GM19023 (cell line): ENCODE measurements at regions not wholly inside any gene's neighbourhood (a gene's known extent, or its start where the extent isn't known, plus 50 kb on each side); places are given as distances from the start of the nearest gene placed in this dataset.

Source experiments
- ATAC-seq: cut with Tn5 transposase; IDR thresholded peaks from one replicate; pipeline ENCODE4 v1.9.1; 2021; ENCODE audit warnings: mild to moderate bottlenecking, moderate library complexity; ENCODE audit not compliant: unreplicated experiment

GRCh38 chr5:71864730-71865601 is 145.9 kb downstream of the CARTPT start:
- ATAC-seq: no peak

DNA sequence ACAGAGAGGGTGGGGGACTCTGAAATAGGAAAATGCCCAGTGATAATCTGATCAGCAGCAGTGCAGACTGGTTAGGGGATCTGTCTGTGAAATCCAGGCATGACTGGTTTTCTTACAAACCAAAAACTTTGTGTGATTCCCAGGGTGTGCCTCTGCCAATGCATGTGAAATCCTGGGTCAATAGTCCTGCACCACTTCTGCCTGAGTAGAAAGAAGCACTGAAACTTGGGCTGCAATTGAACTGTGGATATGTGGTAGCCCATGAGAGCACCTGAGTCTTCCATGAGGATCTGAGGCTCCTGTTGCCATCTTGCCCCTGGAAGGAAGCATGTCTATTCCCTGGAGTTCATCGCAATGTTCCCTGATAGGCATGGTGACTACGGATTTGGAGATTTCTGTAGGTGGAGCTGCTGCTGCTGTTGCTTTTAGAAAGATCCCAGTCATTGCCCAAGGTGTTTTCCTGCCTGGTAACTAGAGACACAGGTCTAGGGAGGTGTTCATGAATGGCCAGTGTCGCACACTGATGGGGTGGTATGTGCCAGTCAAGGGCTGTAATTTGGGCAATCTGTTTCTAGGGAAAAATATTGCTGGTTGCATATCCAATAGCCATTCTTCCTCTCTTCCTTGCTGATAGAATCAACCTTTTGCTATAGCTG is 146.7 kb downstream of the CARTPT start:
- ATAC-seq: no peak

GRCh38 chr5:71872311-71872864 is 153.3 kb downstream of the CARTPT start:
- no peak for ATAC-seq

DNA sequence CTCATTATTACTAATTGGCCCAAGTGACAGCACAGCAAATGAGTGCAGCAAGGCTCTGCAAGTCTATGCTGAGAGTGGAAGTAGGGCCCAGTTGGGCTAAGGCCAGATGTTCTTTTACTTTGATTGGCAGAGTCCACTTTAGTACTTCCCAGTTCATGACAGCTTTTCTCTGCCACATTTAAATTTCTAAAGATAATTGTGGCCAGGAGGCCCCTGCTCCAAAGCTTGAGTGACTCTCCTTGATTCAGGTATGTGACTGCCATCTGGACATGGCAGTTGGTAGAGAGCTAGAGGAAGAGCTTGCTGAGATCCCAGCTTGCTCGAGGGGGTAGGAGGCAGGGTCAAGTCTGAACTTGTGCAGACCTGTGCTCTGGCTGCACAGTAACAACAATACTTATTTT is 154.1 kb downstream of the CARTPT start:
- ATAC-seq: no peak

GRCh38 chr5:71874521-71874920 is 155.4 kb downstream of the CARTPT start:
- ATAC-seq: no peak

DNA sequence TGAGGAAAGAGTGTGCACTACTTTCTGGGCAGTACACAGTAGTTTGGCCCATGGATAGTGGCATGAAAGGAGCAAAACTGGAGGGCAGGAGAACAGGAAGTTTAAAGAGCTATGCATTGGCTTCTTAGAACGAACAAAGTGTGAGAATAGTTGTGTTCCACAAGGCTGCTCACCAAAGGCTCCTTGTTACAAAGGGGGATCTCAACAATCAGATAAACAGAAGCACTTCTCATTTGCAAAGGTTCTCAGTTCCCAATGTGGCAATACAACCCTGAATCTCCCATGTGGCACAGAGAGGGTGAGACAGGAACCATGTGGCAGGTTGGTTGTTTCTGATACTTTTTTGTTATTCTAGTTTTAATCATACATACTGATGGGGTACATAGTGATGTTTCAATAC is 158.4 kb downstream of the CARTPT start:
- ATAC-seq: no peak

DNA sequence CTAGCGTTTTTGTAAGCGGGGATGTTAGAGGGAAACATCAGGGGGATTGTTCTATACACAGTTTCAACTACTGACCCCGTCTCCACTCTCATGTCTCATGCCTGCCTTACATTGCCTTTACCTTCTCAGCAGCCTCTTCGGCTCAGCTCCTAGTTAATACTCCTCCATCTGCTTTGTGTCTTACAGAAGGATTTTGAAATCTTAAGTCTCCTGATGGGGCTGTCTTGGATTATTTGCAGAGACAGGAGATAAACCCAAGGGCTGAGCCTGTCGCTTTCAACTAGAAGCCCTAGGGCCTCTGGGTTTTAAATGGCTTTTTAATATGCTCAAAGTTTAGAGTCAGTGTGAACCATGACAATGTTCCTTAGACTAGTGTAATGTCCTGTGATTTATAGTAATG is 161.5 kb downstream of the CARTPT start:
- no peak for ATAC-seq

- ATAC-seq: no peak
These were observed 164.0 kb downstream of the CARTPT start for GRCh38 chr5:71882826-71883741.

DNA sequence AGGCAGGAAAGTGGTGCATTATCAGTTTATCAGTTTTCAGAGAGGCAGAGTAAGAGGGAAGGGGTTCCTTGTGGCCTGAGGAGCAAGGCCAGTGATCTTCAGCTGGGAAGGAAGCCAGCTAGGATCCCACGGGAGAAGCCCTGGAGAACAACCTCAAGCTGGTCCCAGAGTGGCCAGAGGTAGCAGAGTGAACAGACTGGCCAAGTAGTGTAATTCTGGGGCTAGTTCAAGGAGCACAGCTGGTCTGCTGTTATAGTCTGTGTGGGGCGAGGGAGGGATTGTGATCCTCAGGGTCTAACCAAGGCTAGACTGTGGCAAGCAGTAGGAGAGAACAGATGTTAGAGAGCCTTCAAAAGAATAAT is 164.6 kb downstream of the CARTPT start:
- ATAC-seq: no peak

- no peak for ATAC-seq
These were observed 165.9 kb downstream of the CARTPT start for GRCh38 chr5:71884926-71885325.

DNA sequence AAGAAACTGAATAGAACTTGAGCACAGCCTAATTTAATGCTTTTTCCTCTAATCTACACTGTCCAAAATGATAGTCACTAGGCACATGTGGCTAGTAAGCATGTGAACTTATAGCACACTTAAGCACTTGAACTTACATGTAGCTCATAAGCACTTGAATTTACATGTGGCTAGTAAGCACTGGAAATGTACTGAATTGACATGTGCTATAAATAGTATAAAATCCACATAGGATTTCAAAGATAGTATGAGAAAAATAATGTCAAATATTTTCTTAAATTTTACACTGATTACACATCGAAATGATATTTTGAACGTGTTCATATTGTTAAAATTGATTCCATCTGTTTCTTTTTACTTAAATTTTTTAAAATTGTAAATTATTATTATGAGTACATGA is 167.3 kb downstream of the CARTPT start:
- no peak for ATAC-seq

DNA sequence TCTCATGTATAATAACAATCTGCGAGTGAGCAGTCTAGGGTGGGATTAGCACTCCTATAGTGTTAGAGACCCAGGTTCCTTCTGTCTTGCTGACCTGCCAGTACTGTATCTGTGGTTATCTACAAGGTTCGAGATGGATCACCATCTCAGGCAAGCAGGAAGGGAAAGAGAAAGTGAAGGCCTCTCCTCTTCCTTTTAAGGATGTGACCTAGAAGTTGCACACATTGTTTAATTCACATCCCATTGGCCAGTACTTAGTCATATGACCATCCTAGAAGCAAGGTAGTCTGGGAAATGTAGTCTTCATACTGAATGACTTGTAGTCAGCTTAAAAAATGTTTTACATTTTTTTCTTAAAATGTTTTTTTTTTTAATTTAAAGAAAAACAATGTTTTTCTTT is 168.6 kb downstream of the CARTPT start:
- ATAC-seq: peak; percentile 99

GRCh38 chr5:71891406-71891805 is 172.3 kb downstream of the CARTPT start:
- ATAC-seq: no peak

GRCh38 chr5:71891856-71892255 is 172.8 kb downstream of the CARTPT start:
- no peak for ATAC-seq

DNA sequence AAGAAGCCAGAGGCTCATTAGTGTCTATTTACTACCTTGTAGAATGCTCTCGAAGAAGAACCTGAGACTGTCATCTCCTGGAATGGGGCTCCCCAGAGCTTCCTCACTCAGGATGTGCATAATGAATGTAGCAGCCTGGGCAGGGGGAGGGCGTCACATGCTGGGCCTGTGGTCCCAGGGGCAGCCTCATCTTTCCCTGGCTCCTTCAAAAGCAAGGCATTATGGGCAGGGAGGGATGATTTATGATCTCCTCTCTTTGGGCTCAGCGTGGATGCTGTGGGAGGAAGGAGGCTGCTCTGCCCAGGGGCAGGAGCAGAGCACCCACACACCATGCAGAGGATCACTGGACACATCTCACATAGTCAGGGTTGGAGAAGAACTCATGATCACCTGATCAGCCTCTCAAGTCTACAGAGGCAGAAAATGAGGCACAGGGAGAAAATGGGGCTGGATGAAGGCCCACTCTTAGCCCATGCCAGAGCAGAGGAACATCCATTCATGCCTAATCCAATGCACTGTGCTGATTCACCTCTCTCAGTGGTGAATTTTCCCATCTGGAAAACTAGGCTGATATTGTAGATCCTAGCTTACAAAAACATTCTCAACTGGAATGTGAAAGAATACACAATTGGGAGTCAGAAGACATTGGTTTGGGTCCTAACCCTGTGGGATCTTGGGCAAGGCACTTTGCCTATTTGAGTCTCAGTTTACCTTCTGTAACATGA is 173.7 kb downstream of the CARTPT start:
- no peak for ATAC-seq

GRCh38 chr5:71893451-71893850 is 174.4 kb downstream of the CARTPT start:
- no peak for ATAC-seq

DNA sequence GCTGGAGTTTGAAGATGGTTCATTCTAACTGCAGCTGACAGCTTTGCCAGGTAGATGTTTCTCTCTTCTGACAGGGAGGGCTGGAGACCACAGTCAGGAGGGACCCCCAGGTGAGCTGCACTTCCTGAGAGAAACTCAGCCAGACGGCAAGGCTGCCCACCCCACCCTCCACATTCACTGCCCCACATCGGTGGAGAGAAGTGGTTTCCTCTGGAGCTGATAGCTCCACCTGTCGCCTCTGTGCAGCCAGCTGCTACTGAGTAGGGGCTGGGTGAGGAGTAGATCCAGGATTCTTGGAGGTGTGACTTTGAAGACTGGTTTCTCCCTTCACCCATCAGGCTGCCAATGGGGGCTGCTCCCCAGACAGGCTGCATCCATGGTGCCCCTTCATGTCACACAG is 175.0 kb downstream of the CARTPT start:
- ATAC-seq: no peak

DNA sequence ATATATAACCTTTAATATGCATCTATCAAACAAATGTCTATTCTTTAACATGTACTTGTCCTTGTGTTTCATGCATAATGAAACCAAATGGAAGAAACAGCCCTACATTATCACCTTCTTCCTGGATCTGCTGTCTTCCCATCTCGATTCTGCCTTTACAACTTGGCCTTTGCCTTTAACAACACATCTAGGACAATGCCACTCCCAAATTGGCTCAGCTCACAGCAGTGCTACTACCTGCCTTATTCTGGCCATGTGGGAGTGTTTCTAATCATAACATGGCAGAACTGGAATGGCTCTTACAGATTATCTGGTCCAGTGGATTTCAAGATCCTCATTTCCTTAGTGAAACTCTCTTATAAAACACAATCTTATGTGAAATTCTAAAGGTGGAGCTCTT is 176.5 kb downstream of the CARTPT start:
- no peak for ATAC-seq

- ATAC-seq: no peak
These were observed 180.8 kb downstream of the CARTPT start for GRCh38 chr5:71899865-71900342.

GRCh38 chr5:71903808-71904207 is 184.7 kb downstream of the CARTPT start:
- ATAC-seq: no peak
